HL-60 (cell line): ENCODE measurements at regions not wholly inside any gene's neighbourhood (a gene's known extent, or its start where the extent isn't known, plus 50 kb on each side); places are given as distances from the start of the nearest gene placed in this dataset.

Experiments
- GABPA ChIP-seq: IDR thresholded peaks from 2 replicates; pipeline ENCODE4 v1.6.1; 2012; ENCODE audit warnings: low read depth
- POLR2AphosphoS5 ChIP-seq: IDR thresholded peaks from 2 replicates; pipeline ENCODE4 v1.6.1; 2012; ENCODE audit warnings: low read depth
- SPI1 ChIP-seq: IDR thresholded peaks from 2 replicates; pipeline ENCODE4 v1.6.1; 2012; ENCODE audit warnings: low read depth, mild to moderate bottlenecking, borderline replicate concordance
- TF ChIP-seq, protein P1 (sequence below): IDR thresholded peaks from one replicate; pipeline ENCODE4 v1.5.1; 2011; ENCODE audit warnings: low read length, control low read depth, inconsistent platforms; ENCODE audit not compliant: insufficient read depth
- TF ChIP-seq, protein P2 (sequence below): IDR thresholded peaks from 2 replicates; pipeline ENCODE4 v1.6.1; 2012; ENCODE audit warnings: low read depth; ENCODE audit not compliant: insufficient replicate concordance

DNA sequence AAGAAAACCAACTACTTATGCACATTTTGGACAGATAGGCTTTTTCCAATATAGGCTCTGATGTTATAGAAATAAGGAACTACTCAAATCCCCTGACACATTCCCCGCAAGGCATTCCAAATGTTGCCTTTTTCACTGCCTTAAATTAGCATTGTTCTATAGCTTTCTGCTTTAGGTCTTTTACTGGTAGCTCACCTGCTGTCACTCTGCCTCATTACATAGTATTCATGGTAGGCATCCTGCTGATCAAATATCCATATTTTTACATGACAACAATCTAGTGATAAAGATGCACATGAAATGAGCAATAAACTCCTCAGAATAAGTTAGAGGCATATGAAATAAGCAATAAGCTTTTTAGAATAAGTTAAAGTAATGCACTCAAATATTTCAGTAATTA is 542.7 kb downstream of the FAM133A start:
- TF ChIP-seq, protein P1, sequence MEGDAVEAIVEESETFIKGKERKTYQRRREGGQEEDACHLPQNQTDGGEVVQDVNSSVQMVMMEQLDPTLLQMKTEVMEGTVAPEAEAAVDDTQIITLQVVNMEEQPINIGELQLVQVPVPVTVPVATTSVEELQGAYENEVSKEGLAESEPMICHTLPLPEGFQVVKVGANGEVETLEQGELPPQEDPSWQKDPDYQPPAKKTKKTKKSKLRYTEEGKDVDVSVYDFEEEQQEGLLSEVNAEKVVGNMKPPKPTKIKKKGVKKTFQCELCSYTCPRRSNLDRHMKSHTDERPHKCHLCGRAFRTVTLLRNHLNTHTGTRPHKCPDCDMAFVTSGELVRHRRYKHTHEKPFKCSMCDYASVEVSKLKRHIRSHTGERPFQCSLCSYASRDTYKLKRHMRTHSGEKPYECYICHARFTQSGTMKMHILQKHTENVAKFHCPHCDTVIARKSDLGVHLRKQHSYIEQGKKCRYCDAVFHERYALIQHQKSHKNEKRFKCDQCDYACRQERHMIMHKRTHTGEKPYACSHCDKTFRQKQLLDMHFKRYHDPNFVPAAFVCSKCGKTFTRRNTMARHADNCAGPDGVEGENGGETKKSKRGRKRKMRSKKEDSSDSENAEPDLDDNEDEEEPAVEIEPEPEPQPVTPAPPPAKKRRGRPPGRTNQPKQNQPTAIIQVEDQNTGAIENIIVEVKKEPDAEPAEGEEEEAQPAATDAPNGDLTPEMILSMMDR, result no peak
- TF ChIP-seq, protein P2, sequence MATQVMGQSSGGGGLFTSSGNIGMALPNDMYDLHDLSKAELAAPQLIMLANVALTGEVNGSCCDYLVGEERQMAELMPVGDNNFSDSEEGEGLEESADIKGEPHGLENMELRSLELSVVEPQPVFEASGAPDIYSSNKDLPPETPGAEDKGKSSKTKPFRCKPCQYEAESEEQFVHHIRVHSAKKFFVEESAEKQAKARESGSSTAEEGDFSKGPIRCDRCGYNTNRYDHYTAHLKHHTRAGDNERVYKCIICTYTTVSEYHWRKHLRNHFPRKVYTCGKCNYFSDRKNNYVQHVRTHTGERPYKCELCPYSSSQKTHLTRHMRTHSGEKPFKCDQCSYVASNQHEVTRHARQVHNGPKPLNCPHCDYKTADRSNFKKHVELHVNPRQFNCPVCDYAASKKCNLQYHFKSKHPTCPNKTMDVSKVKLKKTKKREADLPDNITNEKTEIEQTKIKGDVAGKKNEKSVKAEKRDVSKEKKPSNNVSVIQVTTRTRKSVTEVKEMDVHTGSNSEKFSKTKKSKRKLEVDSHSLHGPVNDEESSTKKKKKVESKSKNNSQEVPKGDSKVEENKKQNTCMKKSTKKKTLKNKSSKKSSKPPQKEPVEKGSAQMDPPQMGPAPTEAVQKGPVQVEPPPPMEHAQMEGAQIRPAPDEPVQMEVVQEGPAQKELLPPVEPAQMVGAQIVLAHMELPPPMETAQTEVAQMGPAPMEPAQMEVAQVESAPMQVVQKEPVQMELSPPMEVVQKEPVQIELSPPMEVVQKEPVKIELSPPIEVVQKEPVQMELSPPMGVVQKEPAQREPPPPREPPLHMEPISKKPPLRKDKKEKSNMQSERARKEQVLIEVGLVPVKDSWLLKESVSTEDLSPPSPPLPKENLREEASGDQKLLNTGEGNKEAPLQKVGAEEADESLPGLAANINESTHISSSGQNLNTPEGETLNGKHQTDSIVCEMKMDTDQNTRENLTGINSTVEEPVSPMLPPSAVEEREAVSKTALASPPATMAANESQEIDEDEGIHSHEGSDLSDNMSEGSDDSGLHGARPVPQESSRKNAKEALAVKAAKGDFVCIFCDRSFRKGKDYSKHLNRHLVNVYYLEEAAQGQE, result no peak
- TF ChIP-seq POLR2AphosphoS5, result no peak
- TF ChIP-seq GABPA, result no peak
- no peak for TF ChIP-seq SPI1
